ENCODE measurements at regions not wholly inside any gene's neighbourhood (a gene's known extent, or its start where the extent isn't known, plus 50 kb on each side); places are given as distances from the start of the nearest gene placed in this dataset.

DNA sequence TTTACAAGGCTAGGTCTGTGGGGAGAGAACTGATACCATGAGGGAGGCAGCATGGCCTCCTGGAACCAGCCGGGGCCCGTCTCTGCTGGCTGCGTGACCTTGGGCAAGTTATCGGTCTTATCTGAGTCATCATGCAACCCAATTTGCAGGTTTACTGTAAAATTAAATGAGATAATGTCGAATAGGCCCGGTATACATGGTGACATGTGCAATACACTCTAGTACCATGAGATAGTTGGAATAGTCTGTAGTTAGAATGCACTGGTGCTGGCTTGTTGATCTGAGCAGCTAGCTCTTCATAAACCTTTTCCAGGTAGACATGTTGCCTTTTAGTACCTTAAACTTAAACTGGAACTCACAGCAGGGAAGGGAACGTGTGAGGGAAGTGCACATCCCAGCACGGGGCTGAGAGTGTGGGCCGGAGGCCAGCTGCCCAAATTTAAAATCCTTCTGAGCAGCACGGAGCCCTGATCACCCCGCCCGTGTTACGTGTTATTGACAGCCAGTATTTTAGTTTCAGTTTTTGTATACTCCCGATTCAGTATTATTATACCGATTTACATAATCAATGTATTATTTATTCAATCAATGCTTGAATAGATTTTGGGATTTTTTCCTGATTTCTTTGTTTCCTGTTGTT is 72.4 kb upstream of the HS6ST1 start:
- H3K9me3 Mint-ChIP-seq, result no peaks in the 10 kb centered on the region
- H3K27me3 Mint-ChIP-seq, result no peaks in the 10 kb centered on the region
- no peak for DNase-seq
- H3K27ac Mint-ChIP-seq, result no peak overlapping the region
- no peaks in the 10 kb centered on the region for H3K4me1 Mint-ChIP-seq (ENCODE audit: low read depth)
- H3K36me3 Mint-ChIP-seq (ENCODE audit: low read depth), result no peaks in the 10 kb centered on the region
- no peak overlapping the region for H3K4me3 Mint-ChIP-seq

GRCh38 chr2:128391679-128392078 is 73.0 kb upstream of the HS6ST1 start:
- no peaks in the 10 kb centered on the region for H3K36me3 Mint-ChIP-seq (ENCODE audit: low read depth)
- no peak for DNase-seq
- H3K27me3 Mint-ChIP-seq, result no peaks in the 10 kb centered on the region
- no peak overlapping the region for H3K4me3 Mint-ChIP-seq
- H3K9me3 Mint-ChIP-seq, result no peaks in the 10 kb centered on the region
- H3K4me1 Mint-ChIP-seq (ENCODE audit: low read depth), result no peaks in the 10 kb centered on the region
- H3K27ac Mint-ChIP-seq, result no peak overlapping the region

DNA sequence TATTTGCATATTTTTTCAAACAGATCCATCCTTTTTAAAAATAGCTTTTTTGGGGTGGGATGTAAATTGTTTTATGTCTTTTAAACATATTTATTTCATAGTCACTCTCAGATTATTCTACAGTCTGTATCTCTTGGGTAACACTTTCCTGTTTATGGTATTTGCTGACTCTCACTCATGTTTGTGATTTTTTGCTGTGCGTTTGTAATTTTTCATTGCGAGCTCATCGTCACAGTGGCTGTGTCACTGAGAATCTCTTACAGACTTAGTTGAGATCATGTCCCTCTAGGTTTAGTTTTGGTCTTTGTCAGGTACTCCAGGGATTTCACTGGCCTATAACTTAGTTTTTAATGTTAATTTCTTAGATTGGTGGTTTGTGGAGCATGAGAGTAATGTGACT is 73.5 kb upstream of the HS6ST1 start:
- Mint-ChIP-seq H3K4me1 (ENCODE audit: low read depth) (no peaks in the 10 kb centered on the region), H3K27ac (no peak overlapping the region), H3K4me3 (no peak overlapping the region), H3K9me3 (no peaks in the 10 kb centered on the region), H3K36me3 (ENCODE audit: low read depth) (no peaks in the 10 kb centered on the region), H3K27me3 (no peaks in the 10 kb centered on the region)
- DNase-seq, result no peak

GRCh38 chr2:128394007-128394730 is 75.5 kb upstream of the HS6ST1 start:
- no peak overlapping the region for H3K4me3 Mint-ChIP-seq
- H3K27me3 Mint-ChIP-seq, result no peaks in the 10 kb centered on the region
- no peaks in the 10 kb centered on the region for H3K4me1 Mint-ChIP-seq (ENCODE audit: low read depth)
- no peak overlapping the region for H3K27ac Mint-ChIP-seq
- H3K9me3 Mint-ChIP-seq, result no peaks in the 10 kb centered on the region
- H3K36me3 Mint-ChIP-seq (ENCODE audit: low read depth), result no peaks in the 10 kb centered on the region
- DNase-seq, result no peak

- no peaks in the 10 kb centered on the region for H3K9me3 Mint-ChIP-seq
- no peak overlapping the region for H3K27ac Mint-ChIP-seq
- no peak for DNase-seq
- H3K4me3 Mint-ChIP-seq, result no peak overlapping the region
- no peaks in the 10 kb centered on the region for H3K36me3 Mint-ChIP-seq (ENCODE audit: low read depth)
- peaks cover 6% of the 10 kb centered on the region for H3K27me3 Mint-ChIP-seq
- no peaks in the 10 kb centered on the region for H3K4me1 Mint-ChIP-seq (ENCODE audit: low read depth)
Observed at GRCh38 chr2:128395196-128395595, 76.5 kb upstream of the HS6ST1 start.

DNA sequence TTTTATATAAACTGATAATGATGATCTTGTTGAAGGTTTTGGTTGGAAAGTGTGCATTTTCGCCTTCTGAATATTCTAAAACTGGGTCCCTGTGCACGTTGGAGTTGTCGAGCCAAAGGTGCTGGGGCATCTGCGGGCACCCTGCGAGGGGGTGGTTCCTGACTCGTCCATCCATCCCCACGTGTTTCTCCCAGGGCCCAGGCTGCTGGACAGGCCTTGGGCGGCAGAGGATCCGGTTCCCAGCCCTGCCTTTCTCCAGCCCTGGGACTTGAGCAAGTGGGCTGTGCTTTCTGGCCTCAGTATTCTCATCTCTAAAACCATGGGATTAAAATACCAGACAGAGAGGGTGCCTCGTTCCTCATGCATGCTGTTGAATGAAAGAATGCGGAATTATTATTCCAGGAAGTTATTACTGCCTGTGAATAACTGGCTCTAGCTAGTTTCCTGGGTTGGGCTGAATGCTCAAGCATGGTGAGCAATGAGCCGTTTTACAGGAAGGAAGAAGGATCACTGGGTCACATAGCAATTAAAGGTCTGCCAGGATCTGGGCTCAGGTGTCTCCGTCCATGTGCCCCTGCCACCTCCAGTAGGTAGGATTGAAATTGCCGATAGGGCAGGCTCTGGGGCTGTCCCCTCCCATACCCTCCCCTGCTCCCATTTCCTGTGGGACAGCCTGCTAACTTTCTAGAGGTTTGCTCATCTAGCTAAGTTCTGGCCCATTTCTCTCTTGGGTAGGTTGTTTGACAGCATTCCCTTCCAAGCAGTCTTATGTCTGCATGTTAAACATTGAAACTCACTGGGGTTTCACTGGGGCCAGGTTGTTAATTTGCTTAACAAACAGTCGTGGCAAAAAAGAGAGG is 77.2 kb upstream of the HS6ST1 start:
- no peak for DNase-seq
- Mint-ChIP-seq H3K4me3 (no peak overlapping the region), H3K27ac (no peak overlapping the region), H3K27me3 (peaks cover 9% of the 10 kb centered on the region), H3K4me1 (ENCODE audit: low read depth) (no peaks in the 10 kb centered on the region), H3K9me3 (no peaks in the 10 kb centered on the region), H3K36me3 (ENCODE audit: low read depth) (no peaks in the 10 kb centered on the region)

DNA sequence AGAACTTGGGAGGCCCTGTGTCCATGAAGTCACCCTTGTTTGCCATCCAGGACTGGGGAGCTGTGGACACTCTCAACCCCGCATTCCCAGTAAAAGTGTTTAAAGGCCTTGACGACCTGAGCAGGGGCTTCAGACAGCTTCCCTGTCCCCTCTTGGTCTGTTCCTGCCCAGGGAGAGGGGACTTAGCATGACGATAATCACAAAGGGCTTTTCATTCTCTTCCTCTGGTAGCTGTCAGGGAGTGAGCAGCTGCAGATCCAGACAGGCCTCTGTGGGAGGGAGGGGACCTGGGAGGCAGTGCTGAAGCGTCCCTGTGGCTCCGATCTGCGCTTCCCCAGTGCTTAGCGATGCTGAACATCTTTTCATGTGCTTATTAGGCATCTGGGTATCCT is 77.8 kb upstream of the HS6ST1 start:
- H3K4me1 Mint-ChIP-seq (ENCODE audit: low read depth), result no peaks in the 10 kb centered on the region
- no peak overlapping the region for H3K4me3 Mint-ChIP-seq
- no peaks in the 10 kb centered on the region for H3K9me3 Mint-ChIP-seq
- DNase-seq, result no peak
- peaks cover 9% of the 10 kb centered on the region for H3K27me3 Mint-ChIP-seq
- no peaks in the 10 kb centered on the region for H3K36me3 Mint-ChIP-seq (ENCODE audit: low read depth)
- no peak overlapping the region for H3K27ac Mint-ChIP-seq

GRCh38 chr2:128396946-128397345 is 78.3 kb upstream of the HS6ST1 start:
- Mint-ChIP-seq H3K4me3 (no peak overlapping the region), H3K27ac (no peak overlapping the region), H3K36me3 (ENCODE audit: low read depth) (no peaks in the 10 kb centered on the region), H3K27me3 (peaks cover 11% of the 10 kb centered on the region), H3K4me1 (ENCODE audit: low read depth) (no peaks in the 10 kb centered on the region), H3K9me3 (no peaks in the 10 kb centered on the region)
- no peak for DNase-seq

GRCh38 chr2:128399256-128399655 is 80.6 kb upstream of the HS6ST1 start:
- Mint-ChIP-seq H3K4me1 (ENCODE audit: low read depth) (no peaks in the 10 kb centered on the region), H3K9me3 (no peaks in the 10 kb centered on the region), H3K27ac (no peak overlapping the region), H3K36me3 (ENCODE audit: low read depth) (no peaks in the 10 kb centered on the region), H3K4me3 (no peak overlapping the region), H3K27me3 (peaks cover 20% of the 10 kb centered on the region)
- DNase-seq, result no peak

- H3K36me3 Mint-ChIP-seq (ENCODE audit: low read depth), result no peaks in the 10 kb centered on the region
- no peak overlapping the region for H3K4me3 Mint-ChIP-seq
- no peak for DNase-seq
- peaks cover 22% of the 10 kb centered on the region for H3K27me3 Mint-ChIP-seq
- H3K9me3 Mint-ChIP-seq, result no peaks in the 10 kb centered on the region
- H3K4me1 Mint-ChIP-seq (ENCODE audit: low read depth), result no peaks in the 10 kb centered on the region
- H3K27ac Mint-ChIP-seq, result no peak overlapping the region
Observed at GRCh38 chr2:128399690-128400291, 81.1 kb upstream of the HS6ST1 start.

DNA sequence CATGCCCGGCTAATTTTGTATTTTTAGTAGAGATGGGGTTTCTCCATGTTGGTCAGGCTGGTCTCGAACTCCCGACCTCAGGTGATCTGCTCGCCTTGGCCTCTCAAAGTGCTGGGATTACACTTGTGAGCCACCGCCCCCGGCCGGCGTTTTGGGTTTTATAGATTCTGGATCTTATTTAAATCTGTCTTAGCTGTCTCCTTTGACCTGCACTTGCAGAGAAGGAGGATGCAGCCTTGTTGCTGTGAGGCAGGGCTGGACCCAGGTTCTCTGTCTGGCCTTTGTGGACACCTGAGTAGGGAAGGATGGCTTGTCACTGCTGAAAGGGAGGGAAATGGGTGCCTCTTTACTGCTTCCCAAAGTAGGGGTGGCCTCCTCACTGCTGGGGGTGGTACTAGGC is 83.0 kb upstream of the HS6ST1 start:
- no peaks in the 10 kb centered on the region for H3K9me3 Mint-ChIP-seq
- DNase-seq, result no peak
- peaks cover 36% of the 10 kb centered on the region for H3K27me3 Mint-ChIP-seq
- no peaks in the 10 kb centered on the region for H3K36me3 Mint-ChIP-seq (ENCODE audit: low read depth)
- no peak overlapping the region for H3K27ac Mint-ChIP-seq
- no peak overlapping the region for H3K4me3 Mint-ChIP-seq
- no peaks in the 10 kb centered on the region for H3K4me1 Mint-ChIP-seq (ENCODE audit: low read depth)

- DNase-seq, result no peak
- no peak overlapping the region for H3K27ac Mint-ChIP-seq
- H3K9me3 Mint-ChIP-seq, result no peaks in the 10 kb centered on the region
- H3K27me3 Mint-ChIP-seq, result peaks cover 36% of the 10 kb centered on the region
- no peak overlapping the region for H3K4me3 Mint-ChIP-seq
- no peaks in the 10 kb centered on the region for H3K36me3 Mint-ChIP-seq (ENCODE audit: low read depth)
- no peaks in the 10 kb centered on the region for H3K4me1 Mint-ChIP-seq (ENCODE audit: low read depth)
Observed at GRCh38 chr2:128402911-128403670, 84.4 kb upstream of the HS6ST1 start.

- H3K27ac Mint-ChIP-seq, result no peak overlapping the region
- peaks cover 43% of the 10 kb centered on the region for H3K27me3 Mint-ChIP-seq
- no peaks in the 10 kb centered on the region for H3K36me3 Mint-ChIP-seq (ENCODE audit: low read depth)
Observed at GRCh38 chr2:128403814-128404708, 85.4 kb upstream of the HS6ST1 start.

More at GRCh38 chr2:128403814-128404708, 85.4 kb upstream of the HS6ST1 start:
- no peaks in the 10 kb centered on the region for H3K4me1 Mint-ChIP-seq (ENCODE audit: low read depth)
- no peaks in the 10 kb centered on the region for H3K9me3 Mint-ChIP-seq
- DNase-seq, result peak; percentile 13
- H3K4me3 Mint-ChIP-seq, result no peak overlapping the region
